HEK293T (cell line): ENCODE measurements at regions not wholly inside any gene's neighbourhood (a gene's known extent, or its start where the extent isn't known, plus 50 kb on each side); places are given as distances from the start of the nearest gene placed in this dataset.

Experiments used
- CTCF ChIA-PET: fragments of 350-600 bp; formaldehyde crosslinking; extraction: SDS; loops from one replicate; lab custom pipeline; 2021; ENCODE audit warnings: antibody characterized with exemption, inconsistent platforms; lab: Yijun Ruan, JAX
- POLR2A ChIA-PET: fragments of 350-600 bp; formaldehyde crosslinking; extraction: SDS; loops from one replicate; lab custom pipeline; 2020; ENCODE audit warnings: antibody characterized with exemption, inconsistent platforms; lab: Yijun Ruan, JAX
- DNase-seq: peaks from one replicate; pipeline ENCODE4 v3.0.0; 2012; ENCODE audit warnings: mixed read lengths; ENCODE audit errors: extremely low spot score
- ARNT ChIP-seq: fragments of 450-650 bp; IDR thresholded peaks from 2 replicates; pipeline ENCODE4 v1.6.1; 2017; ENCODE audit warnings: mild to moderate bottlenecking
- BHLHE40 ChIP-seq: fragments of 450-650 bp; IDR thresholded peaks from 2 replicates; pipeline ENCODE4 v1.6.1; 2016; ENCODE audit warnings: mild to moderate bottlenecking, moderate library complexity, borderline replicate concordance
- CTBP1 ChIP-seq: fragments of 450-650 bp; IDR thresholded peaks from 2 replicates; pipeline ENCODE4 v1.6.1; 2016; ENCODE audit warnings: borderline replicate concordance
- ELF4 ChIP-seq: fragments of 450-650 bp; IDR thresholded peaks from 2 replicates; pipeline ENCODE4 v1.6.1; 2017; ENCODE audit warnings: antibody characterized with exemption
- FOXA1 ChIP-seq: fragments of 450-650 bp; IDR thresholded peaks from 2 replicates; pipeline ENCODE4 v1.6.1; 2016; ENCODE audit warnings: mild to moderate bottlenecking
- FOXK2 ChIP-seq: fragments of 450-650 bp; IDR thresholded peaks from 2 replicates; pipeline ENCODE4 v1.6.1; 2016; ENCODE audit warnings: mild to moderate bottlenecking
- FOXM1 ChIP-seq: fragments of 450-650 bp; IDR thresholded peaks from 2 replicates; pipeline ENCODE4 v1.6.1; 2017; ENCODE audit warnings: mild to moderate bottlenecking, borderline replicate concordance
- HDGF ChIP-seq: fragments of 450-650 bp; IDR thresholded peaks from 2 replicates; pipeline ENCODE4 v1.6.1; 2017; ENCODE audit warnings: antibody characterized with exemption, borderline replicate concordance
- L3MBTL2 ChIP-seq: fragments of 450-650 bp; conservative IDR thresholded peaks from 2 replicates; pipeline ENCODE4 v1.6.1; 2016; ENCODE audit warnings: mild to moderate bottlenecking
- LEF1 ChIP-seq: fragments of 450-650 bp; IDR thresholded peaks from 2 replicates; pipeline ENCODE4 v1.6.1; 2017; ENCODE audit warnings: mild to moderate bottlenecking, borderline replicate concordance
- NFRKB ChIP-seq: fragments of 450-650 bp; IDR thresholded peaks from 2 replicates; pipeline ENCODE4 v1.6.1; 2016; ENCODE audit warnings: mild to moderate bottlenecking, moderate library complexity
- PKNOX1 ChIP-seq: fragments of 450-650 bp; IDR thresholded peaks from 2 replicates; pipeline ENCODE4 v1.6.1; 2016
- SP1 ChIP-seq: fragments of 450-650 bp; IDR thresholded peaks from 2 replicates; pipeline ENCODE4 v1.6.1; 2017
- SUZ12 ChIP-seq: fragments of 450-650 bp; IDR thresholded peaks from 2 replicates; pipeline ENCODE4 v1.6.1; 2016; ENCODE audit warnings: mild to moderate bottlenecking
- TARDBP ChIP-seq: fragments of 450-650 bp; IDR thresholded peaks from 2 replicates; pipeline ENCODE4 v1.6.1; 2016
- ZNF384 ChIP-seq: fragments of 450-650 bp; IDR thresholded peaks from 2 replicates; pipeline ENCODE4 v1.6.1; 2016

GRCh38 chr4:100881283-100881682, 363.5 kb upstream of the EMCN start:
- POLR2A ChIA-PET, result no interaction called here
- TF ChIP-seq FOXM1 (no peak), SP1 (no peak), L3MBTL2 (no peak), CTBP1 (no peak), FOXA1 (no peak), ARNT (no peak), PKNOX1 (no peak), NFRKB (no peak)
- CTCF ChIA-PET, result no interaction called here
- DNase-seq, result no peak

- POLR2A ChIA-PET, result no interaction called here
- no peak for TF ChIP-seq CTBP1
- TF ChIP-seq BHLHE40, result no peak
- TF ChIP-seq LEF1, result no peak
- no peak for TF ChIP-seq FOXM1
- TF ChIP-seq ZNF384, result no peak
- no peak for TF ChIP-seq TARDBP
- no peak for TF ChIP-seq FOXA1
- no peak for TF ChIP-seq ELF4
- TF ChIP-seq PKNOX1, result no peak
- TF ChIP-seq FOXK2, result no peak
- no peak for TF ChIP-seq SP1
- TF ChIP-seq NFRKB, result no peak
- no peak for TF ChIP-seq L3MBTL2
- TF ChIP-seq ARNT, result no peak
- no peak for TF ChIP-seq SUZ12
- no peak for TF ChIP-seq HDGF
- CTCF ChIA-PET, result no interaction called here
- DNase-seq, result no peak
Observed at GRCh38 chr4:100880011-100880410, 362.2 kb upstream of the EMCN start.

GRCh38 chr4:100879471-100879870, 361.6 kb upstream of the EMCN start:
- TF ChIP-seq FOXK2 (no peak), PKNOX1 (no peak), BHLHE40 (no peak), SUZ12 (no peak), ELF4 (no peak), FOXA1 (no peak), L3MBTL2 (no peak), SP1 (no peak), CTBP1 (no peak), FOXM1 (no peak), ZNF384 (no peak), ARNT (no peak), LEF1 (no peak), TARDBP (no peak), HDGF (no peak), NFRKB (no peak)
- ChIA-PET CTCF (no interaction called here), POLR2A (no interaction called here)
- no peak for DNase-seq

GRCh38 chr4:100876546-100876945, 358.7 kb upstream of the EMCN start:
- ChIA-PET POLR2A (no interaction called here), CTCF (no interaction called here)
- TF ChIP-seq FOXA1, result no peak
- TF ChIP-seq ELF4, result no peak
- TF ChIP-seq BHLHE40, result no peak
- no peak for TF ChIP-seq LEF1
- no peak for TF ChIP-seq FOXK2
- TF ChIP-seq CTBP1, result no peak
- no peak for TF ChIP-seq L3MBTL2
- TF ChIP-seq HDGF, result no peak
- no peak for TF ChIP-seq ARNT
- no peak for TF ChIP-seq SUZ12
- TF ChIP-seq SP1, result no peak
- no peak for TF ChIP-seq TARDBP
- TF ChIP-seq NFRKB, result no peak
- TF ChIP-seq ZNF384, result no peak
- no peak for TF ChIP-seq FOXM1
- TF ChIP-seq PKNOX1, result no peak
- no peak for DNase-seq

- POLR2A ChIA-PET, result no interaction called here
Observed at GRCh38 chr4:100875296-100876068, 357.7 kb upstream of the EMCN start.

More at GRCh38 chr4:100875296-100876068, 357.7 kb upstream of the EMCN start:
- CTCF ChIA-PET, result no interaction called here
- TF ChIP-seq PKNOX1, result no peak
- TF ChIP-seq ELF4, result no peak
- no peak for TF ChIP-seq LEF1
- TF ChIP-seq ARNT, result no peak
- TF ChIP-seq SUZ12, result no peak
- TF ChIP-seq HDGF, result no peak
- no peak for TF ChIP-seq FOXA1
- TF ChIP-seq CTBP1, result no peak
- no peak for TF ChIP-seq ZNF384
- no peak for TF ChIP-seq NFRKB
- no peak for TF ChIP-seq FOXM1
- no peak for TF ChIP-seq SP1
- DNase-seq, result no peak
